ENCODE measurements at regions not wholly inside any gene's neighbourhood (a gene's known extent, or its start where the extent isn't known, plus 50 kb on each side); places are given as distances from the start of the nearest gene placed in this dataset.

DNA sequence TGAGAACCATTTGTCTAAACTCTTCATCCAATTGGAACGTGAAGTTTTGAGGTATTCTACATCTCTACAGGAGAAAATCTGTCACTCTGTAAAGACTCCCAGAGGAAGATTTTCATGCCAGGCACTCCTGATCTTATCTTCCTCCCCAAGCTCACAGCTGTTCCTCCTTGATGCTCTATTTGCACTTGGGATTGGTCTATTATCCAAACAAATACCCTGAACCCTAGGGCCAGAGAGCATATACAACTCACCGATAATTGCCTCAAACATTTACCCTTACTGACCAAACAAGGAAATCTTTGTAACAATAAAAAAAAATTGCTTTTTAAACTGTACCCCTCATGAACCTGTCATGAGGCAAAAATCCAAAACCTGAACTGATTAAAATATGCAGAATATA is 372.7 kb downstream of the SH2D1A start:
- Histone ChIP-seq H3K9me3 (ENCODE audit: insufficient read depth, low read depth, low read length) (no peaks in the 10 kb centered on the region), H3K9me2 (replicated peaks; ENCODE audit: low read depth, low read length) (no peaks in the 10 kb centered on the region), H3K9ac (ENCODE audit: low read depth, low read length, poor library complexity, severe bottlenecking) (no peak overlapping the region), H3F3A (ENCODE audit: low read depth) (no peaks in the 10 kb centered on the region), H4K20me1 (ENCODE audit: insufficient read depth, low read length, poor library complexity, severe bottlenecking) (no peaks in the 10 kb centered on the region), H3K4me2 (ENCODE audit: low read depth, low read length, poor library complexity, severe bottlenecking) (no peak overlapping the region), H3K79me2 (ENCODE audit: insufficient read depth, low read length) (no peaks in the 10 kb centered on the region), H3K27me3 (ENCODE audit: insufficient read depth, low read length, poor library complexity, severe bottlenecking) (no peaks in the 10 kb centered on the region), H3K36me3 (ENCODE audit: insufficient read depth, low read length) (no peaks in the 10 kb centered on the region), H2AFZ (ENCODE audit: low read length) (no peak overlapping the region), H3K4me3 (ENCODE audit: low read length, poor library complexity, severe bottlenecking) (no peak overlapping the region), H3K4me1 (ENCODE audit: insufficient read depth, low read length, poor library complexity, severe bottlenecking) (no peaks in the 10 kb centered on the region)
- TF ChIP-seq, protein P1, sequence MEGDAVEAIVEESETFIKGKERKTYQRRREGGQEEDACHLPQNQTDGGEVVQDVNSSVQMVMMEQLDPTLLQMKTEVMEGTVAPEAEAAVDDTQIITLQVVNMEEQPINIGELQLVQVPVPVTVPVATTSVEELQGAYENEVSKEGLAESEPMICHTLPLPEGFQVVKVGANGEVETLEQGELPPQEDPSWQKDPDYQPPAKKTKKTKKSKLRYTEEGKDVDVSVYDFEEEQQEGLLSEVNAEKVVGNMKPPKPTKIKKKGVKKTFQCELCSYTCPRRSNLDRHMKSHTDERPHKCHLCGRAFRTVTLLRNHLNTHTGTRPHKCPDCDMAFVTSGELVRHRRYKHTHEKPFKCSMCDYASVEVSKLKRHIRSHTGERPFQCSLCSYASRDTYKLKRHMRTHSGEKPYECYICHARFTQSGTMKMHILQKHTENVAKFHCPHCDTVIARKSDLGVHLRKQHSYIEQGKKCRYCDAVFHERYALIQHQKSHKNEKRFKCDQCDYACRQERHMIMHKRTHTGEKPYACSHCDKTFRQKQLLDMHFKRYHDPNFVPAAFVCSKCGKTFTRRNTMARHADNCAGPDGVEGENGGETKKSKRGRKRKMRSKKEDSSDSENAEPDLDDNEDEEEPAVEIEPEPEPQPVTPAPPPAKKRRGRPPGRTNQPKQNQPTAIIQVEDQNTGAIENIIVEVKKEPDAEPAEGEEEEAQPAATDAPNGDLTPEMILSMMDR (conservative IDR thresholded peaks at IDR 0.05; ENCODE audit: low read length), result no peak
- TF ChIP-seq EZH2phosphoT487 (IDR thresholded peaks at IDR 0.05; ENCODE audit: borderline replicate concordance), result no peak

DNA sequence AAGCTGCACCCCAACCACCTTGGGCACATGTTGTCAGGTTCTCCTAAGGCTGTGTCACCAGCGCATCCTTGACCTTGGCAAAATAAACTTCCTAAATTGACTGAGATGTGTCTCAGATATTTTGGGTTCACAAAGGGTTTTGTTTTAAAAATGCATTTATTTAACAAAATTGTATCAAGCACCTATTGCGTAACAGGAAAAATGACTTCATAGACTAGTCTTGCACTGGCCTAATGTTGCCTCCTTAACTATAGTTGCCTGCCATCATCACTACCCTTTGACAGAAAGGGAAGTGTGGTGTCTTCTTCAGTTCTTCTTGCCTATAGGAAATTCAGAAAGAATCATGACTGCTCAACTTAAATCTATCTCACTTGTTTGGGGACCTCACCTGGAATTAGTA is 374.2 kb downstream of the SH2D1A start:
- H3K4me3 ChIP-seq (ENCODE audit: low read length, poor library complexity, severe bottlenecking), result no peak overlapping the region
- H2AFZ ChIP-seq (ENCODE audit: low read length), result no peak overlapping the region
- H3K9ac ChIP-seq (ENCODE audit: low read depth, low read length, poor library complexity, severe bottlenecking), result no peak overlapping the region
- H3K9me3 ChIP-seq (ENCODE audit: insufficient read depth, low read depth, low read length), result no peaks in the 10 kb centered on the region
- H3K9me2 ChIP-seq (replicated peaks; ENCODE audit: low read depth, low read length), result no peaks in the 10 kb centered on the region
- no peak for TF ChIP-seq EZH2phosphoT487 (IDR thresholded peaks at IDR 0.05; ENCODE audit: borderline replicate concordance)
- TF ChIP-seq, protein P1 (conservative IDR thresholded peaks at IDR 0.05; ENCODE audit: low read length), result no peak
- no peaks in the 10 kb centered on the region for H3F3A ChIP-seq (ENCODE audit: low read depth)
- no peaks in the 10 kb centered on the region for H3K27me3 ChIP-seq (ENCODE audit: insufficient read depth, low read length, poor library complexity, severe bottlenecking)
- H3K79me2 ChIP-seq (ENCODE audit: insufficient read depth, low read length), result no peaks in the 10 kb centered on the region
- no peaks in the 10 kb centered on the region for H3K36me3 ChIP-seq (ENCODE audit: insufficient read depth, low read length)
- H3K4me2 ChIP-seq (ENCODE audit: low read depth, low read length, poor library complexity, severe bottlenecking), result no peak overlapping the region
- H4K20me1 ChIP-seq (ENCODE audit: insufficient read depth, low read length, poor library complexity, severe bottlenecking), result no peaks in the 10 kb centered on the region
- no peaks in the 10 kb centered on the region for H3K4me1 ChIP-seq (ENCODE audit: insufficient read depth, low read length, poor library complexity, severe bottlenecking)

DNA sequence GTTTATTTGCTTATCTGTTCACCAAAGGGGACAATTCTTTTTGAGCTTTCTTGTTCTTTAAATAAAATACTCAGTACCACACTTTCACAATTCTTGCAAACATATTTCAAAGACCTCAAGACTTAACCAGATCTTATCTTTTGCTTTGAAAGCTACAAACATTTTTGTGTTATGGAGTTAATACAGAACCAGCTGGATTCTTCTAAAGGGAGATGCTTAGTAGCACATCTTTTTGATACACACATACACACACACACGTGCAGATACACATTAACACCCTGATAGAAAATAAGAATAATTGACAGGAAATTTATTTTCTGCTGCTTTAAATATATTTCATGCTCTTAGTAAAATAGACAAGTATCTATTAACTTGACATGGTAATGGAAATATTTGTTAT is 379.1 kb downstream of the SH2D1A start:
- no peak overlapping the region for H3K9ac ChIP-seq (ENCODE audit: low read depth, low read length, poor library complexity, severe bottlenecking)
- no peaks in the 10 kb centered on the region for H3K9me3 ChIP-seq (ENCODE audit: insufficient read depth, low read depth, low read length)
- no peaks in the 10 kb centered on the region for H4K20me1 ChIP-seq (ENCODE audit: insufficient read depth, low read length, poor library complexity, severe bottlenecking)
- no peaks in the 10 kb centered on the region for H3K27me3 ChIP-seq (ENCODE audit: insufficient read depth, low read length, poor library complexity, severe bottlenecking)
- no peaks in the 10 kb centered on the region for H3F3A ChIP-seq (ENCODE audit: low read depth)
- H3K9me2 ChIP-seq (replicated peaks; ENCODE audit: low read depth, low read length), result no peaks in the 10 kb centered on the region
- no peak overlapping the region for H3K4me2 ChIP-seq (ENCODE audit: low read depth, low read length, poor library complexity, severe bottlenecking)
- no peak overlapping the region for H2AFZ ChIP-seq (ENCODE audit: low read length)
- H3K79me2 ChIP-seq (ENCODE audit: insufficient read depth, low read length), result no peaks in the 10 kb centered on the region
- H3K4me1 ChIP-seq (ENCODE audit: insufficient read depth, low read length, poor library complexity, severe bottlenecking), result no peaks in the 10 kb centered on the region
- H3K4me3 ChIP-seq (ENCODE audit: low read length, poor library complexity, severe bottlenecking), result no peak overlapping the region
- H3K36me3 ChIP-seq (ENCODE audit: insufficient read depth, low read length), result no peaks in the 10 kb centered on the region
- TF ChIP-seq, protein P1 (conservative IDR thresholded peaks at IDR 0.05; ENCODE audit: low read length), result no peak
- no peak for TF ChIP-seq EZH2phosphoT487 (IDR thresholded peaks at IDR 0.05; ENCODE audit: borderline replicate concordance)
